ENCODE measurements at regions not wholly inside any gene's neighbourhood (a gene's known extent, or its start where the extent isn't known, plus 50 kb on each side); places are given as distances from the start of the nearest gene placed in this dataset.

DNA sequence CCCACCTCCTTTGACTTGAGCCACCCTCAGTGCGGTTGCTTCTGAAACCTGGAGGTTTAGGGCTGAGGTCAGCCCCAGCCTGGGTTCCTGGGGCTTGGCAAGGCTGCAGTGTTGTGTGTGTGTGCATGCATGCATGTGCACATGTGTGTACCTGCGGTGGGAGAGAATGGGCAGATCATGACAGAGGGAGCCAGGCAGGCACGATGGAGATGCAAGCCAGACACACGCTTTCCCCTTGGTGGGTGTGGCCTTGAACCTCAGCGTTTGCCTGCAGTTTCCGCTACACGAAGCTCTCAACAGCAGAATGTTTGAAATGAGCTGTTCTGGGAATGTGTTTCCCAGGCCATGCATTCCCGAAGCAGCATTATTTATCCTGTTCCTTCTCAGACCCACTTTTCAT, 65.9 kb upstream of the RAPGEF1 start:
- TF ChIP-seq TAF1 (IDR thresholded peaks at IDR 0.05; ENCODE audit: low read depth, low read length) (no peak), POLR2AphosphoS5 (IDR thresholded peaks at IDR 0.05; ENCODE audit: low read depth, low read length) (no peak)
